ENCODE measurements at regions not wholly inside any gene's neighbourhood (a gene's known extent, or its start where the extent isn't known, plus 50 kb on each side); places are given as distances from the start of the nearest gene placed in this dataset.

DNA sequence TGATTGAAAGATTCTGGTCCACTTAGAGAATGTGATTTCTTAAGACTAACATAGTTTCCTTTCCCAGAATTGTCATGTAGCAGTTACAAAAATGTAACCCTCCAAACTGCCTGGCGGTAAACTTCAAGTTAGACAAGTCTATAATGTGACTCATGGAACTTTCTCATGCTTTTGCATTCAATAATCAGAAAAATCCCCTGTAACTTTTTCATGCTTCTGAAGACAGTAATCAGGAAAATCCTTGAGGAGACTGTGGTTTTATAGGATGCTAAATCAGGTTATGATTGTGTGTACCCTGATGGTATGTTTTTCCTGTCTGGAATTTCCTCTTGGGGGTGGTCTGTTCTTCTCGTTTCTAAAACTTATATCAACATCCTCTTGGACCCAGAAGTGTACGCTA, 74.0 kb upstream of the RARB start:
- no peaks in the 10 kb centered on the region for H3K36me3 Mint-ChIP-seq
- no peaks in the 10 kb centered on the region for H3K27me3 Mint-ChIP-seq (ENCODE audit: low read depth in 3 of 3)
- no peak overlapping the region for H3K9ac ChIP-seq (ENCODE audit: insufficient read depth, low read length, poor library complexity, severe bottlenecking)
- H3K4me1 ChIP-seq (ENCODE audit: control insufficient read depth in 1 of 2, insufficient read depth in 2 of 2, low read length in 2 of 2): no peaks in the 10 kb centered on the region
- H3K27me3 ChIP-seq (ENCODE audit: control insufficient read depth in 2 of 2, insufficient read depth in 2 of 2, low read length in 2 of 2): no peaks in the 10 kb centered on the region
- H3K36me3 ChIP-seq (replicated peaks in 1 of 2; ENCODE audit: control insufficient read depth in 1 of 2, insufficient read depth in 2 of 2, low read length in 2 of 2): no peaks in the 10 kb centered on the region
- DNase-seq: no peak
- H4K20me1 ChIP-seq (ENCODE audit: insufficient read depth, low read length): no peaks in the 10 kb centered on the region
- H2AFZ ChIP-seq (ENCODE audit: insufficient read depth, low read depth, low read length, poor library complexity, severe bottlenecking): no peak overlapping the region
- no peaks in the 10 kb centered on the region for H3K4me1 Mint-ChIP-seq
- no CpG with 5 or more reads among the region's 3 CpGs for WGBS (ENCODE audit: insufficient coverage)
- no peak overlapping the region for H3K27ac ChIP-seq (ENCODE audit: low read depth in 1 of 2, low read length in 2 of 2)
- no peak overlapping the region for H3K4me3 Mint-ChIP-seq
- peaks cover 4 to 6% of the 10 kb centered on the region in 2 donors for H3K9me3 ChIP-seq (replicated peaks in 1 of 2; ENCODE audit: control insufficient read depth in 1 of 2, insufficient read depth in 1 of 2, low read length in 2 of 2)
- TF ChIP-seq, protein P1, sequence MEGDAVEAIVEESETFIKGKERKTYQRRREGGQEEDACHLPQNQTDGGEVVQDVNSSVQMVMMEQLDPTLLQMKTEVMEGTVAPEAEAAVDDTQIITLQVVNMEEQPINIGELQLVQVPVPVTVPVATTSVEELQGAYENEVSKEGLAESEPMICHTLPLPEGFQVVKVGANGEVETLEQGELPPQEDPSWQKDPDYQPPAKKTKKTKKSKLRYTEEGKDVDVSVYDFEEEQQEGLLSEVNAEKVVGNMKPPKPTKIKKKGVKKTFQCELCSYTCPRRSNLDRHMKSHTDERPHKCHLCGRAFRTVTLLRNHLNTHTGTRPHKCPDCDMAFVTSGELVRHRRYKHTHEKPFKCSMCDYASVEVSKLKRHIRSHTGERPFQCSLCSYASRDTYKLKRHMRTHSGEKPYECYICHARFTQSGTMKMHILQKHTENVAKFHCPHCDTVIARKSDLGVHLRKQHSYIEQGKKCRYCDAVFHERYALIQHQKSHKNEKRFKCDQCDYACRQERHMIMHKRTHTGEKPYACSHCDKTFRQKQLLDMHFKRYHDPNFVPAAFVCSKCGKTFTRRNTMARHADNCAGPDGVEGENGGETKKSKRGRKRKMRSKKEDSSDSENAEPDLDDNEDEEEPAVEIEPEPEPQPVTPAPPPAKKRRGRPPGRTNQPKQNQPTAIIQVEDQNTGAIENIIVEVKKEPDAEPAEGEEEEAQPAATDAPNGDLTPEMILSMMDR (IDR thresholded peaks at IDR 0.05): no peak
- H3K27ac Mint-ChIP-seq: no peak overlapping the region
- peaks cover 0 to 8% (median 4%) of the 10 kb centered on the region in 7 donors for H3K9me3 Mint-ChIP-seq
- H3K4me3 ChIP-seq (replicated peaks in 1 of 3; ENCODE audit: low read depth in 2 of 3, low read length in 3 of 3): no peak overlapping the region
- no peak overlapping the region for H3K4me2 ChIP-seq (replicated peaks; ENCODE audit: extremely low read depth, low read length, poor library complexity, severe bottlenecking)
- no peaks in the 10 kb centered on the region for H3K79me2 ChIP-seq (ENCODE audit: insufficient read depth, low read length)
- intact Hi-C loops (cut with micrococcal nuclease): no loop called here

DNA sequence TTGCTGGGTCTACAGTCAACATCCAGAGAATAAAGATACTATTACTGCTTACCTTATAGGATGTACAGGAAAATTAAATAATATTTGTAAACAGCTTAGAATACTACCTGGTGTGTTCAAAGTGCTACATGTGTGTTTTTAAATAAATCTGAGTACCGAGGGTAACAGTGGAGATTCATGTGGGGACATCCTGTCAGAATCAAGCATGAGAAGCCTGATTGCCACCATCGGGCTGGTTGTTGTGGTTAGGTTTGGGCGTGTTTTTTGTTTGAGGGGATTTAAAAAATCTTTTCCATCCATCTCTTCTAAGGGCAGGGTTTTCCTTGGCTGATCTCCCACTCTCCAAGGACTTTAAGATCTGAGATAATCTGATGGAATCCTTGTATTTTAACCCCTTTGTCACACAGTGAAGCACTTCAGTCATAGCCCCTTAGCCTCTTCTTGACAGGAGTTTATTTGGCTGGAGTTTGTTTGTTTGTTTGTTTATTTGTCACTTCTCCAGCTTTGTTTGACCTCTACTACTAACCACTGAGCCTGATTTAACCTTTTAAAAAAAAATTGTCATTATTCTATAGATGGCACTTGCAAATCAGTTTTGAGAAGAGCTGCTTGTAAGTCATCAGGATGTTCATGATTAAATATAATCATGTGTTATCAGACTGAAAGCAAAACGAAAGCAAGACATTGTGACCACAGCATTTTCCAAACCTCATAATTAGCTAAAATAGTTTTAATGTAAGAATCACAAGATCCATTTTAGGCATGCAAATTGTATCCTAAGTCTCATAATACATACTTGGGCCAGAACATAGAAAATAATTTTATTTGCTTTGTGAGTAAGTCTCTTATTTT, 72.8 kb upstream of the RARB start:
- peaks cover 0 to 1% (median 0%) of the 10 kb centered on the region in 3 donors for H3K27me3 Mint-ChIP-seq (ENCODE audit: low read depth in 3 of 3)
- no peaks in the 10 kb centered on the region for H3K4me1 Mint-ChIP-seq
- H3K4me3 Mint-ChIP-seq: no peak overlapping the region
- no peaks in the 10 kb centered on the region for H3K4me1 ChIP-seq (ENCODE audit: control insufficient read depth in 1 of 2, insufficient read depth in 2 of 2, low read length in 2 of 2)
- H3K9me3 Mint-ChIP-seq: peaks cover 2 to 9% (median 5%) of the 10 kb centered on the region in 7 donors
- no peak overlapping the region for H3K27ac ChIP-seq (ENCODE audit: low read depth in 1 of 2, low read length in 2 of 2)
- no peak for DNase-seq
- no peak overlapping the region for H2AFZ ChIP-seq (ENCODE audit: insufficient read depth, low read depth, low read length, poor library complexity, severe bottlenecking)
- no peaks in the 10 kb centered on the region for H3K79me2 ChIP-seq (ENCODE audit: insufficient read depth, low read length)
- no peak overlapping the region for H3K4me2 ChIP-seq (replicated peaks; ENCODE audit: extremely low read depth, low read length, poor library complexity, severe bottlenecking)
- no peaks in the 10 kb centered on the region for H3K36me3 ChIP-seq (replicated peaks in 1 of 2; ENCODE audit: control insufficient read depth in 1 of 2, insufficient read depth in 2 of 2, low read length in 2 of 2)
- H3K27me3 ChIP-seq (ENCODE audit: control insufficient read depth in 2 of 2, insufficient read depth in 2 of 2, low read length in 2 of 2): no peaks in the 10 kb centered on the region
- intact Hi-C loops (cut with micrococcal nuclease): no loop called here
- WGBS (ENCODE audit: insufficient coverage): no CpG with 5 or more reads among the region's 4 CpGs
- TF ChIP-seq, protein P1 (IDR thresholded peaks at IDR 0.05): no peak
- H3K9ac ChIP-seq (ENCODE audit: insufficient read depth, low read length, poor library complexity, severe bottlenecking): no peak overlapping the region
- H4K20me1 ChIP-seq (ENCODE audit: insufficient read depth, low read length): no peaks in the 10 kb centered on the region
- no peak overlapping the region for H3K27ac Mint-ChIP-seq
- H3K36me3 Mint-ChIP-seq: no peaks in the 10 kb centered on the region
- H3K4me3 ChIP-seq (replicated peaks in 1 of 3; ENCODE audit: low read depth in 2 of 3, low read length in 3 of 3): no peak overlapping the region
- H3K9me3 ChIP-seq (replicated peaks in 1 of 2; ENCODE audit: control insufficient read depth in 1 of 2, insufficient read depth in 1 of 2, low read length in 2 of 2): peaks cover 0 to 3% of the 10 kb centered on the region in 2 donors

Data from CD14-positive monocyte (primary cell).